GM13977 (cell line): ENCODE measurements at regions not wholly inside any gene's neighbourhood (a gene's known extent, or its start where the extent isn't known, plus 50 kb on each side); places are given as distances from the start of the nearest gene placed in this dataset.

ENCODE experiments used
- DNase-seq: peaks from one replicate; pipeline ENCODE4 v3.0.0; 2012; ENCODE audit warnings: low spot score
- in situ Hi-C: fragments of 300-500 bp; cut with MboI; formaldehyde crosslinking; loops from one replicate; pipeline ENCODE4 v1.12.0; 2022; ENCODE audit warnings: low sequenced_read_pairs, low pct_unique_long_range_greater_than_20kb, mixed read lengths, inconsistent platforms; ENCODE audit not compliant: unreplicated experiment
- TF ChIP-seq, protein P1 (sequence below): IDR thresholded peaks from 2 replicates; pipeline ENCODE4 v1.5.1; 2012; ENCODE audit warnings: mild to moderate bottlenecking, control low read depth; ENCODE audit not compliant: insufficient read depth; ENCODE audit errors: extremely low read depth, missing control alignments

GRCh38 chr5:143564417-143564816 is 160.9 kb upstream of the NR3C1 start:
- TF ChIP-seq, protein P1, sequence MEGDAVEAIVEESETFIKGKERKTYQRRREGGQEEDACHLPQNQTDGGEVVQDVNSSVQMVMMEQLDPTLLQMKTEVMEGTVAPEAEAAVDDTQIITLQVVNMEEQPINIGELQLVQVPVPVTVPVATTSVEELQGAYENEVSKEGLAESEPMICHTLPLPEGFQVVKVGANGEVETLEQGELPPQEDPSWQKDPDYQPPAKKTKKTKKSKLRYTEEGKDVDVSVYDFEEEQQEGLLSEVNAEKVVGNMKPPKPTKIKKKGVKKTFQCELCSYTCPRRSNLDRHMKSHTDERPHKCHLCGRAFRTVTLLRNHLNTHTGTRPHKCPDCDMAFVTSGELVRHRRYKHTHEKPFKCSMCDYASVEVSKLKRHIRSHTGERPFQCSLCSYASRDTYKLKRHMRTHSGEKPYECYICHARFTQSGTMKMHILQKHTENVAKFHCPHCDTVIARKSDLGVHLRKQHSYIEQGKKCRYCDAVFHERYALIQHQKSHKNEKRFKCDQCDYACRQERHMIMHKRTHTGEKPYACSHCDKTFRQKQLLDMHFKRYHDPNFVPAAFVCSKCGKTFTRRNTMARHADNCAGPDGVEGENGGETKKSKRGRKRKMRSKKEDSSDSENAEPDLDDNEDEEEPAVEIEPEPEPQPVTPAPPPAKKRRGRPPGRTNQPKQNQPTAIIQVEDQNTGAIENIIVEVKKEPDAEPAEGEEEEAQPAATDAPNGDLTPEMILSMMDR = no peak
- in situ Hi-C loops = no loop called here
- peak; percentile 34 for DNase-seq

GRCh38 chr5:143562935-143563334 is 159.4 kb upstream of the NR3C1 start:
- in situ Hi-C loops = no loop called here
- DNase-seq = no peak
- TF ChIP-seq, protein P1 = no peak

GRCh38 chr5:143561219-143561618 is 157.7 kb upstream of the NR3C1 start:
- in situ Hi-C loops = no loop called here
- TF ChIP-seq, protein P1 = no peak
- no peak for DNase-seq

DNA sequence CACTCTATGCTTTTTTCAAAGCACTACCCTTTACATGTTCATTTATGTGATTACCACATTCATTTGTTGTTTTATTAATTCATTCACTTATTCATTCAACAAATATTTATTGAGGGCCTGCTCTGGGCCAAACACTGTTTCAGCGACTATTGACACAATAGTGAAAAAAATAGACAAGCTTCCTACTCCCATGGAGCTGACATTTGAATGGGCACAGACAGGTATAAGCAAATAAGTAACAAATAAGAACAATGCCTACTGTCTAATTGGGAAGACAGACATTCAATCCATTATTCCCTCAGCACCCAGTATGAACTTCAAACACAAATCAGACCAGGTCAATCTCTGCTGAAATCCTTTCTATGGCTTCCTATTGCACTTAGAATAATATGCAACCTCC is 156.9 kb upstream of the NR3C1 start:
- no peak for DNase-seq
- TF ChIP-seq, protein P1 = no peak
- in situ Hi-C loops = no loop called here

DNA sequence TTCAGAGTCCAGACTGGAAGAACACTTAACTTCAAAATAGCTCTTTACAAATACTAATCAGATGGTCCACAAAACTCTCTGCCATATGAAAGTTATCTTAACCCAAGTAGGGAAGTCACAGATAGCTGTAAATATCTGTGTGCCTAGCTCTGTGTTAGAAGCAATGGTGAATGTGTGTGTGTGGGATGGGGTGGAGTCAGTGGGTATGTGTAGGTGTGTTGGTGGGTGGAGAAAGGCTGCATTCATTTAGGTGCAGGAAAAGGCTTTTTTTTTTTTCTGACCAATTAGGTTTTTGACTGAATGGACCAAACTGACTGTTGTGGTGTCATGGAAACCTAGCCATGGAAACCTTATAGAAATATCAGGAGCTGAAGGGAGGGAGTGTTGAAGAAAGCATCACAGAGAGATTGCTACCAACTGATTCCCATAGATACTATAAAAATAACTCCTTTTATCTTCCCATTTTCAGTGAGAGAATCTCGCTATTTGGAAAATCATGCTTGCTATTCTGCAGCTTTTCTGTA is 156.2 kb upstream of the NR3C1 start:
- TF ChIP-seq, protein P1 = no peak
- in situ Hi-C loops = no loop called here
- no peak for DNase-seq

GRCh38 chr5:143558048-143558447 is 154.6 kb upstream of the NR3C1 start:
- TF ChIP-seq, protein P1 = no peak
- DNase-seq = no peak
- in situ Hi-C loops = no loop called here
